Ovary (tissue), 7 donors: ENCODE measurements at regions not wholly inside any gene's neighbourhood (a gene's known extent, or its start where the extent isn't known, plus 50 kb on each side); places are given as distances from the start of the nearest gene placed in this dataset.

Source experiments
- DNase-seq, 5 donors: peaks; one replicate each; pipeline ENCODE4 v3.0.0-alpha.2; 2019 to 2020
- H3K27ac ChIP-seq, 2 donors: fragments of 200-600 bp; one replicate each; pipeline versions ENCODE4 v1.5.1 to v1.8.0; 2019 to 2022
- H3K27me3 ChIP-seq: fragments of 200-600 bp; one replicate; pipeline ENCODE4 v1.8.0; 2022
- H3K36me3 ChIP-seq: fragments of 200-600 bp; sonication (generic); one replicate; pipeline ENCODE4 v1.5.1; 2019
- H3K4me1 ChIP-seq: one replicate; pipeline ENCODE4 v1.8.1; 2013; ENCODE audit warnings: mild to moderate bottlenecking, moderate library complexity; ENCODE audit not compliant: insufficient read depth
- H3K4me3 ChIP-seq: fragments of 200-600 bp; sonication (generic); one replicate; pipeline ENCODE4 v1.5.1; 2017
- H3K9me3 ChIP-seq, 2 donors: fragments of 200-600 bp in 1 of 2; sonication (generic) in 1 of 2; one replicate each; pipeline versions ENCODE4 v1.5.1 to v1.8.1; 2013 to 2019; ENCODE audit warnings: mild to moderate bottlenecking in 1 of 2, moderate library complexity in 1 of 2
- CTCF ChIP-seq, 3 donors: fragments of 450-650 bp in 2 of 3; fragments of 200-600 bp in 1 of 3; IDR thresholded peaks; one replicate each; pipeline versions ENCODE4 v1.5.1 to v1.8.0; 2016 to 2022; ENCODE audit warnings: antibody characterized with exemption in 3 of 3, mild to moderate bottlenecking in 1 of 3
- EP300 ChIP-seq: sonication (generic); formaldehyde crosslinking; IDR thresholded peaks from one replicate; pipeline ENCODE4 v1.6.1; 2017; ENCODE audit warnings: antibody characterized with exemption
- POLR2A ChIP-seq: fragments of 450-650 bp; IDR thresholded peaks from one replicate; pipeline ENCODE4 v1.6.1; 2017; ENCODE audit warnings: antibody characterized with exemption, mild to moderate bottlenecking, moderate library complexity
- WGBS, 3 donors: extraction: QIAGEN DNeasy Blood & Tissue Kit in 1 of 3; methylation state at CpG; one replicate each; pipeline versions ENCODE4 v1.1.5 to v1.1.7; 2013 to 2017; 5-methylcytosine and 5-hydroxymethylcytosine counted together
- intact Hi-C, 4 donors: fragments of 100-400 bp; cut with DNase I; formaldehyde crosslinking; loops; one replicate each; pipeline versions ENCODE4 v1.11.0 to v1.15.1; 2022 to 2023
- donor health status: DM: no; HTN: no; CAD: no; lungs with moderate emphysema.
- donor health status: DM: no; HTN: no; CAD: no.
- donor health status: Bipolar disorder and iron deficiency.
- donor health status: DM: no; HTN: no; CAD: no.
- donor health status: DM: yes; HTN: yes; CAD: no.

GRCh38 chr7:16078076-16078952, 343.0 kb downstream of the CRPPA start:
- intact Hi-C loops: loop anchor here in 1 of 4 donors (10.0 kb wide), 1 partner anchor 486 kb away; no protein-coding TSS in a partner anchor
- Histone ChIP-seq H3K27me3 (no peaks in the 10 kb centered on the region), H3K36me3 (no peaks in the 10 kb centered on the region), H3K9me3 (no peaks in the 10 kb centered on the region), H3K4me1 (no peaks in the 10 kb centered on the region), H3K4me3 (no peak overlapping the region), H3K27ac (no peak overlapping the region)
- TF ChIP-seq POLR2A: no peak
- TF ChIP-seq CTCF (IDR thresholded peaks at IDR 0.05): peak; percentile 11 to 34 (median 26)
- DNase-seq: peak in 1 of 5 donors; percentile 16
- 9 to 19% (median 15%) methylated on average over 3 of the region's 3 CpGs for WGBS, 3 donors

GRCh38 chr7:16071246-16071857, 350.0 kb downstream of the CRPPA start:
- Histone ChIP-seq H3K4me3 (no peak overlapping the region), H3K9me3 (no peaks in the 10 kb centered on the region), H3K27ac (no peak overlapping the region), H3K4me1 (peaks cover 3% of the 10 kb centered on the region), H3K36me3 (no peaks in the 10 kb centered on the region), H3K27me3 (no peaks in the 10 kb centered on the region)
- WGBS, 3 donors: 22 to 26% (median 23%) methylated on average over 6 of the region's 6 CpGs
- TF ChIP-seq POLR2A: no peak
- TF ChIP-seq EP300: no peak
- TF ChIP-seq CTCF (IDR thresholded peaks at IDR 0.05): peak; percentile 49 to 81 (median 80)
- intact Hi-C loops: loop anchor here in 2 of 4 donors (5.0 to 10.0 kb wide), 2 partner anchors 493 to 764 kb away; no protein-coding TSS in a partner anchor
- peak in 1 of 5 donors; percentile 18 for DNase-seq

GRCh38 chr7:16070806-16071205, 350.5 kb downstream of the CRPPA start:
- H3K4me3 ChIP-seq: no peak overlapping the region
- 87 to 90% (median 89%) methylated on average over 3 of the region's 3 CpGs for WGBS, 3 donors

More at GRCh38 chr7:16070806-16071205, 350.5 kb downstream of the CRPPA start:
- intact Hi-C loops: loop anchor here in 2 of 4 donors (5.0 to 10.0 kb wide), 2 partner anchors 494 to 764 kb away; no protein-coding TSS in a partner anchor
- TF ChIP-seq POLR2A (no peak), CTCF (IDR thresholded peaks at IDR 0.05) (no peak), EP300 (no peak)
- H3K4me1 ChIP-seq: peaks cover 3% of the 10 kb centered on the region
- H3K27ac ChIP-seq: no peak overlapping the region
- no peaks in the 10 kb centered on the region for H3K36me3 ChIP-seq
- no peaks in the 10 kb centered on the region for H3K9me3 ChIP-seq
- H3K27me3 ChIP-seq: no peaks in the 10 kb centered on the region
- DNase-seq: no peak
